Heart left ventricle (tissue), 13 donors: ENCODE measurements at regions not wholly inside any gene's neighbourhood (a gene's known extent, or its start where the extent isn't known, plus 50 kb on each side); places are given as distances from the start of the nearest gene placed in this dataset.

Experiments
- CTCF ChIP-seq, 12 donors: fragments of 200-600 bp; sonication (generic) in 4 of 12; IDR thresholded peaks; one replicate each; pipeline versions ENCODE4 v1.5.0 to v1.8.0; 2018 to 2022; ENCODE audit warnings: antibody characterized with exemption in 12 of 12, mild to moderate bottlenecking in 5 of 12
- POLR2A ChIP-seq, 2 donors: fragments of 450-650 bp; IDR thresholded peaks; one replicate each; pipeline ENCODE4 v1.6.1; 2017; ENCODE audit warnings: antibody characterized with exemption in 2 of 2, mild to moderate bottlenecking in 2 of 2, moderate library complexity in 2 of 2
- donor health status: ischemic (EF 13 %, LVEDD 7.1; RV severe dilation, severe dysfunction).
- donor health status: DM: no; HTN: yes; CAD: no.
- donor health status: DM: no; HTN: no; CAD: no.
- donor health status: ischemic (EF 25% LVEDD 6.9; RV normal size, moderate dysfunction).
- donor health status: ischemic (EF 25% LVEDD 5.7; RV mildly dilated, moderate dysfunction).
- donor health status: ischemic (EF 35%, LVEDD 5.7; RV mildly dilated, moderate dysfunction).
- donor health status: nonischemic (EF 11% LVEDD 7.7; RV severe dilation, severe dysfunction).
- donor health status: DM: yes; HTN: yes; CAD: no.
- donor health status: PGD.
- donor health status: ischemic (EF 29% LVEDD 5.4; RV normal size, mild dysfunction).
- donor health status: nonischemic (EF 23%, LVEDD 6.1; RV moderate dilation, normal function).

- TF ChIP-seq CTCF (IDR thresholded peaks at IDR 0.05) (no peak), POLR2A (IDR thresholded peaks at IDR 0.05) (no peak)
These were observed 69.5 kb downstream of the ARL4C start for GRCh38 chr2:234427081-234428061.
